PC-9 (cell line): ENCODE measurements at regions not wholly inside any gene's neighbourhood (a gene's known extent, or its start where the extent isn't known, plus 50 kb on each side); places are given as distances from the start of the nearest gene placed in this dataset.

Source experiments
- BruUV-seq: library from RNA; stranded (reverse); fragments of 400-500 nt; replicated peaks from 2 replicates; lab custom pipeline; 2021; lab: Mats Ljungman, UMichigan
- CTCF ChIA-PET: fragments of 300-600 bp; sonication (Branson Sonifier 250); formaldehyde crosslinking; loops from one replicate; lab custom pipeline; 2022; ENCODE audit warnings: antibody characterized with exemption; lab: Charles Lee
- POLR2A ChIA-PET: fragments of 300-600 bp; sonication (Branson Sonifier 250); formaldehyde crosslinking; loops from one replicate; lab custom pipeline; 2022; ENCODE audit warnings: antibody characterized with exemption; ENCODE audit not compliant: unreplicated experiment; lab: Charles Lee
- DNase-seq, 2 experiments: peaks; one replicate each; pipeline versions ENCODE4 v3.0.0 to v3.0.0-alpha.2; 2015 to 2022; ENCODE audit warnings: mixed read lengths in 1 of 2
- H2AFZ ChIP-seq: fragments of 200-600 bp; sonication (generic); 2 replicates; pipeline ENCODE4 v1.8.1; 2017; ENCODE audit warnings: antibody characterized with exemption
- H3F3A ChIP-seq: fragments of 200-600 bp; sonication (generic); 2 replicates; pipeline ENCODE4 v1.8.1; 2017; ENCODE audit warnings: antibody characterized with exemption, mild to moderate bottlenecking, low read depth; ENCODE audit not compliant: insufficient read depth
- H3K27ac ChIP-seq: fragments of 200-600 bp; sonication (generic); 2 replicates; pipeline ENCODE4 v1.6.1; 2016; ENCODE audit warnings: mixed run types
- H3K27me3 ChIP-seq: fragments of 200-600 bp; sonication (generic); 2 replicates; pipeline ENCODE4 v1.6.1; 2016; ENCODE audit warnings: low read depth, mixed run types; ENCODE audit not compliant: insufficient read depth
- H3K36me3 ChIP-seq: fragments of 200-600 bp; sonication (generic); 2 replicates; pipeline ENCODE4 v1.6.1; 2016; ENCODE audit warnings: low read depth, mixed run types
- H3K4me1 ChIP-seq: fragments of 200-600 bp; sonication (generic); replicated peaks from 2 replicates; pipeline ENCODE4 v1.6.1; 2016; ENCODE audit warnings: mixed run types; ENCODE audit not compliant: insufficient read depth
- H3K4me2 ChIP-seq: fragments of 200-600 bp; sonication (generic); 2 replicates; pipeline ENCODE4 v1.6.1; 2017; ENCODE audit warnings: mixed run types
- H3K4me3 ChIP-seq: fragments of 200-600 bp; sonication (generic); 2 replicates; pipeline ENCODE4 v1.6.1; 2016; ENCODE audit warnings: mixed run types
- H3K79me2 ChIP-seq: fragments of 200-600 bp; sonication (generic); 2 replicates; pipeline ENCODE4 v1.6.1; 2017; ENCODE audit warnings: low read depth, mixed run types
- H3K9me2 ChIP-seq: fragments of 200-600 bp; sonication (generic); 2 replicates; pipeline ENCODE4 v1.8.1; 2017; ENCODE audit warnings: mild to moderate bottlenecking; ENCODE audit not compliant: insufficient read depth
- H3K9me3 ChIP-seq: fragments of 200-600 bp; sonication (generic); 2 replicates; pipeline ENCODE4 v1.8.1; 2016; ENCODE audit warnings: low read depth; ENCODE audit not compliant: insufficient read depth
- H4K20me1 ChIP-seq: fragments of 200-600 bp; sonication (generic); 2 replicates; pipeline ENCODE4 v1.8.1; 2017; ENCODE audit not compliant: insufficient read depth
- CTCF ChIP-seq: fragments of 200-600 bp; sonication (generic); conservative IDR thresholded peaks from 2 replicates; pipeline ENCODE4 v1.6.1; 2017; ENCODE audit warnings: mixed run types, antibody characterized with exemption, mild to moderate bottlenecking, moderate library complexity
- EZH2 ChIP-seq: fragments of 200-600 bp; sonication (generic); IDR thresholded peaks from 2 replicates; pipeline ENCODE4 v1.8.0; 2017; ENCODE audit warnings: antibody characterized with exemption, low read depth
- intact Hi-C: fragments of 100-400 bp; cut with micrococcal nuclease; formaldehyde crosslinking; loops from one replicate; pipeline ENCODE4 v1.10.0; 2022; ENCODE audit not compliant: unreplicated experiment

GRCh38 chrX:46381630-46382029 lies 163.6 kb downstream of the ZNF674 start:
- Histone ChIP-seq H3K4me3 (no peak overlapping the region), H3F3A (no peaks in the 10 kb centered on the region), H3K4me1 (no peaks in the 10 kb centered on the region), H3K27me3 (no peaks in the 10 kb centered on the region), H2AFZ (no peak overlapping the region), H3K27ac (no peak overlapping the region), H3K36me3 (no peaks in the 10 kb centered on the region), H4K20me1 (no peaks in the 10 kb centered on the region), H3K4me2 (no peak overlapping the region), H3K9me3 (no peaks in the 10 kb centered on the region), H3K9me2 (no peaks in the 10 kb centered on the region), H3K79me2 (no peaks in the 10 kb centered on the region)
- BruUV-seq, result no TSS peak
- intact Hi-C loops, result no loop called here
- TF ChIP-seq CTCF (no peak), EZH2 (no peak)
- DNase-seq, result peak in 1 of 2 experiments; percentile 5
- POLR2A ChIA-PET, result interaction anchor here (0.7 kb wide), 1 partner anchor 530 kb away, joined by 4 read pairs; no protein-coding TSS in a partner anchor
- CTCF ChIA-PET, result no interaction called here

GRCh38 chrX:46380148-46380752 lies 165.0 kb downstream of the ZNF674 start:
- H3K4me2 ChIP-seq, result no peak overlapping the region
- no peak overlapping the region for H3K4me3 ChIP-seq
- H3K36me3 ChIP-seq, result no peaks in the 10 kb centered on the region
- POLR2A ChIA-PET, result no interaction called here
- TF ChIP-seq CTCF (no peak), EZH2 (no peak)
- H3K79me2 ChIP-seq, result no peaks in the 10 kb centered on the region
- no peaks in the 10 kb centered on the region for H3K27me3 ChIP-seq
- H2AFZ ChIP-seq, result no peak overlapping the region
- intact Hi-C loops, result no loop called here
- no TSS peak for BruUV-seq
- no peak overlapping the region for H3K27ac ChIP-seq
- no peaks in the 10 kb centered on the region for H4K20me1 ChIP-seq
- H3K4me1 ChIP-seq, result peaks cover 12% of the 10 kb centered on the region
- CTCF ChIA-PET, result no interaction called here
- no peaks in the 10 kb centered on the region for H3K9me3 ChIP-seq
- no peaks in the 10 kb centered on the region for H3K9me2 ChIP-seq
- H3F3A ChIP-seq, result peaks cover 10% of the 10 kb centered on the region; the same call in 1 of the 2 replicates
- DNase-seq, result no peak

GRCh38 chrX:46376246-46376885 lies 168.9 kb downstream of the ZNF674 start:
- TF ChIP-seq CTCF, result peak; percentile 46; the same call in 1 of the 2 replicates
- no peak for TF ChIP-seq EZH2
- peak; percentile 26 to 48 for DNase-seq
- Histone ChIP-seq H3F3A (peaks cover 10% of the 10 kb centered on the region; the same call in 1 of the 2 replicates), H3K4me2 (peak overlapping the region; percentile 51), H3K9me2 (no peaks in the 10 kb centered on the region), H3K4me3 (0 out of 2 replicates have a peak overlapping the region, but pooled peaks have one; percentile 5), H3K27me3 (no peaks in the 10 kb centered on the region), H3K36me3 (no peaks in the 10 kb centered on the region), H3K9me3 (no peaks in the 10 kb centered on the region), H4K20me1 (no peaks in the 10 kb centered on the region), H2AFZ (no peak overlapping the region), H3K27ac (peak overlapping the region; percentile 94), H3K79me2 (no peaks in the 10 kb centered on the region), H3K4me1 (peaks cover 25% of the 10 kb centered on the region)
- ChIA-PET CTCF (interaction anchor here (0.6 to 0.9 kb wide), 3 partner anchors 49 to 1055 kb away, joined by 3 to 6 read pairs (median 3); no protein-coding TSS in a partner anchor), POLR2A (interaction anchor here (0.6 to 1.5 kb wide), 6 partner anchors 43 to 526 kb away, joined by 3 to 6 read pairs (median 4); no protein-coding TSS in a partner anchor)
- BruUV-seq, result no TSS peak
- intact Hi-C loops, result loop anchor here (1.0 to 5.0 kb wide), 6 partner anchors 51 to 1054 kb away; no protein-coding TSS in a partner anchor
